T-helper 1 cell treated with Interleukin-12 subunit alpha and Interleukin-12 subunit beta and Interleukin-4 antibody, amounts not matched to agents 30 μg/mL and 1 μg/mL, for 36 hours (primary cell): ENCODE measurements at regions not wholly inside any gene's neighbourhood (a gene's known extent, or its start where the extent isn't known, plus 50 kb on each side); places are given as distances from the start of the nearest gene placed in this dataset.
"Not testable (repeated sequence)": the region's sequence is repeated elsewhere in the genome, so short reads cannot be mapped to it uniquely, and the experiment has no call there.

ENCODE experiments used
- H3K27ac Mint-ChIP-seq: one replicate; pipeline ENCODE4 v1.8.0; 2021; ENCODE audit warnings: mild to moderate bottlenecking, mixed read lengths
- H3K27me3 Mint-ChIP-seq: one replicate; pipeline ENCODE4 v1.8.0; 2021; ENCODE audit warnings: low read depth, mixed read lengths
- H3K36me3 Mint-ChIP-seq: one replicate; pipeline ENCODE4 v1.8.0; 2021; ENCODE audit warnings: low read depth, mixed read lengths
- H3K4me1 Mint-ChIP-seq: one replicate; pipeline ENCODE4 v1.8.0; 2021; ENCODE audit warnings: low read depth, mixed read lengths
- H3K4me3 Mint-ChIP-seq: one replicate; pipeline ENCODE4 v1.8.0; 2021; ENCODE audit warnings: mild to moderate bottlenecking, moderate library complexity, mixed read lengths
- H3K9me3 Mint-ChIP-seq: one replicate; pipeline ENCODE4 v1.8.0; 2021; ENCODE audit warnings: mixed read lengths

- no peaks in the 10 kb centered on the region for H3K4me1 Mint-ChIP-seq
- H3K36me3 Mint-ChIP-seq: no peaks in the 10 kb centered on the region
- no peaks in the 10 kb centered on the region for H3K9me3 Mint-ChIP-seq
- H3K27me3 Mint-ChIP-seq: no peaks in the 10 kb centered on the region
- H3K4me3 Mint-ChIP-seq: no peak overlapping the region
- no peak overlapping the region for H3K27ac Mint-ChIP-seq
These were observed 78.4 kb downstream of the ADAMTS15 start for GRCh38 chr11:130526846-130527245.

GRCh38 chr11:130527636-130528297 is 79.3 kb downstream of the ADAMTS15 start:
- no peak overlapping the region for H3K27ac Mint-ChIP-seq
- no peaks in the 10 kb centered on the region for H3K4me1 Mint-ChIP-seq
- H3K27me3 Mint-ChIP-seq: no peaks in the 10 kb centered on the region
- no peaks in the 10 kb centered on the region for H3K9me3 Mint-ChIP-seq
- H3K36me3 Mint-ChIP-seq: no peaks in the 10 kb centered on the region
- H3K4me3 Mint-ChIP-seq: no peak overlapping the region

GRCh38 chr11:130528298-130529261 is 80.1 kb downstream of the ADAMTS15 start:
- Mint-ChIP-seq H3K36me3 (no peaks in the 10 kb centered on the region), H3K4me3 (no peak overlapping the region)

GRCh38 chr11:130529366-130529765 is 80.9 kb downstream of the ADAMTS15 start:
- Mint-ChIP-seq H3K4me3 (no peak overlapping the region), H3K27me3 (no peaks in the 10 kb centered on the region), H3K27ac (no peak overlapping the region), H3K36me3 (no peaks in the 10 kb centered on the region), H3K4me1 (no peaks in the 10 kb centered on the region), H3K9me3 (no peaks in the 10 kb centered on the region)

More at GRCh38 chr11:130528298-130529261, 80.1 kb downstream of the ADAMTS15 start:
- H3K27me3 Mint-ChIP-seq: no peaks in the 10 kb centered on the region
- H3K9me3 Mint-ChIP-seq: no peaks in the 10 kb centered on the region
- H3K4me1 Mint-ChIP-seq: no peaks in the 10 kb centered on the region
- no peak overlapping the region for H3K27ac Mint-ChIP-seq

GRCh38 chr11:130531061-130531460 is 82.6 kb downstream of the ADAMTS15 start:
- no peaks in the 10 kb centered on the region for H3K4me1 Mint-ChIP-seq
- no peak overlapping the region for H3K27ac Mint-ChIP-seq
- H3K9me3 Mint-ChIP-seq: no peaks in the 10 kb centered on the region
- H3K36me3 Mint-ChIP-seq: no peaks in the 10 kb centered on the region
- no peak overlapping the region for H3K4me3 Mint-ChIP-seq
- peaks cover 4% of the 10 kb centered on the region for H3K27me3 Mint-ChIP-seq

GRCh38 chr11:130533113-130533798 is 84.8 kb downstream of the ADAMTS15 start:
- Mint-ChIP-seq H3K27me3 (peaks cover 10% of the 10 kb centered on the region), H3K4me1 (no peaks in the 10 kb centered on the region), H3K27ac (no peak overlapping the region), H3K4me3 (no peak overlapping the region), H3K36me3 (no peaks in the 10 kb centered on the region), H3K9me3 (no peaks in the 10 kb centered on the region)

GRCh38 chr11:130533871-130534270 is 85.4 kb downstream of the ADAMTS15 start:
- Mint-ChIP-seq H3K9me3 (no peaks in the 10 kb centered on the region), H3K27ac (no peak overlapping the region), H3K27me3 (peaks cover 13% of the 10 kb centered on the region), H3K36me3 (no peaks in the 10 kb centered on the region), H3K4me3 (no peak overlapping the region), H3K4me1 (no peaks in the 10 kb centered on the region)

GRCh38 chr11:130534551-130534950 is 86.1 kb downstream of the ADAMTS15 start:
- H3K4me1 Mint-ChIP-seq: no peaks in the 10 kb centered on the region
- H3K36me3 Mint-ChIP-seq: no peaks in the 10 kb centered on the region
- no peak overlapping the region for H3K4me3 Mint-ChIP-seq
- no peak overlapping the region for H3K27ac Mint-ChIP-seq
- H3K9me3 Mint-ChIP-seq: no peaks in the 10 kb centered on the region
- H3K27me3 Mint-ChIP-seq: peaks cover 19% of the 10 kb centered on the region

GRCh38 chr11:130535520-130535919 is 87.1 kb downstream of the ADAMTS15 start:
- H3K9me3 Mint-ChIP-seq: no peaks in the 10 kb centered on the region
- H3K27me3 Mint-ChIP-seq: peaks cover 24% of the 10 kb centered on the region
- no peaks in the 10 kb centered on the region for H3K36me3 Mint-ChIP-seq
- H3K4me3 Mint-ChIP-seq: no peak overlapping the region
- H3K27ac Mint-ChIP-seq: no peak overlapping the region
- no peaks in the 10 kb centered on the region for H3K4me1 Mint-ChIP-seq

GRCh38 chr11:130536106-130537040 is 87.9 kb downstream of the ADAMTS15 start:
- Mint-ChIP-seq H3K27ac (no peak overlapping the region), H3K4me1 (no peaks in the 10 kb centered on the region)

GRCh38 chr11:130539680-130540079 is 91.2 kb downstream of the ADAMTS15 start:
- not testable (repeated sequence) for H3K27ac Mint-ChIP-seq, H3K36me3 Mint-ChIP-seq, H3K4me1 Mint-ChIP-seq, H3K9me3 Mint-ChIP-seq, H3K4me3 Mint-ChIP-seq
- H3K27me3 Mint-ChIP-seq: peaks cover 39% of the 10 kb centered on the region

More at GRCh38 chr11:130536106-130537040, 87.9 kb downstream of the ADAMTS15 start:
- Mint-ChIP-seq H3K27me3 (peaks cover 29% of the 10 kb centered on the region), H3K4me3 (no peak overlapping the region), H3K36me3 (no peaks in the 10 kb centered on the region), H3K9me3 (no peaks in the 10 kb centered on the region)

GRCh38 chr11:130544266-130544665 is 95.8 kb downstream of the ADAMTS15 start:
- Mint-ChIP-seq H3K27ac (no peak overlapping the region), H3K27me3 (peaks cover 22% of the 10 kb centered on the region), H3K9me3 (no peaks in the 10 kb centered on the region)

GRCh38 chr11:130545449-130546072 is 97.1 kb downstream of the ADAMTS15 start:
- Mint-ChIP-seq H3K9me3 (no peaks in the 10 kb centered on the region), H3K4me1 (no peaks in the 10 kb centered on the region), H3K4me3 (no peak overlapping the region), H3K27me3 (peaks cover 20% of the 10 kb centered on the region), H3K36me3 (no peaks in the 10 kb centered on the region), H3K27ac (no peak overlapping the region)

More at GRCh38 chr11:130544266-130544665, 95.8 kb downstream of the ADAMTS15 start:
- H3K4me1 Mint-ChIP-seq: no peaks in the 10 kb centered on the region
- no peaks in the 10 kb centered on the region for H3K36me3 Mint-ChIP-seq
- no peak overlapping the region for H3K4me3 Mint-ChIP-seq
